ENCODE measurements at regions not wholly inside any gene's neighbourhood (a gene's known extent, or its start where the extent isn't known, plus 50 kb on each side); places are given as distances from the start of the nearest gene placed in this dataset.

- TF ChIP-seq CTCF (IDR thresholded peaks at IDR 0.05) (no peak), POLR2A (IDR thresholded peaks at IDR 0.05) (no peak)
Measured at GRCh38 chr9:21730899-21731298, 71.5 kb upstream of the MTAP start.
